ENCODE measurements at regions not wholly inside any gene's neighbourhood (a gene's known extent, or its start where the extent isn't known, plus 50 kb on each side); places are given as distances from the start of the nearest gene placed in this dataset.

GRCh38 chr6:17182961-17183360, 81.1 kb downstream of the STMND1 start:
- TF ChIP-seq CTCF (IDR thresholded peaks at IDR 0.05; ENCODE audit: low read depth, low read length), result no peak
- DNase-seq (ENCODE audit: low read depth in 2 of 2), result no peak
- H3K4me3 ChIP-seq (replicated peaks in 1 of 2; ENCODE audit: low read depth in 2 of 2, low read length in 2 of 2), result no peak overlapping the region

- H3K4me3 ChIP-seq (replicated peaks in 1 of 2; ENCODE audit: low read depth in 2 of 2, low read length in 2 of 2), result no peak overlapping the region
- no peak for DNase-seq (ENCODE audit: low read depth in 2 of 2)
- TF ChIP-seq CTCF (IDR thresholded peaks at IDR 0.05; ENCODE audit: low read depth, low read length), result no peak
Measured at GRCh38 chr6:17186925-17187324, 85.1 kb downstream of the STMND1 start.

- DNase-seq (ENCODE audit: low read depth in 2 of 2), result peak in 1 of 2 donors; percentile 41
- no peak overlapping the region for H3K4me3 ChIP-seq (replicated peaks in 1 of 2; ENCODE audit: low read depth in 2 of 2, low read length in 2 of 2)
- no peak for TF ChIP-seq CTCF (IDR thresholded peaks at IDR 0.05; ENCODE audit: low read depth, low read length)
Measured at GRCh38 chr6:17193106-17193775, 87.9 kb upstream of the RBM24 start.

- no peak for TF ChIP-seq CTCF (IDR thresholded peaks at IDR 0.05; ENCODE audit: low read depth, low read length)
- no peak for DNase-seq (ENCODE audit: low read depth in 2 of 2)
- no peak overlapping the region for H3K4me3 ChIP-seq (replicated peaks in 1 of 2; ENCODE audit: low read depth in 2 of 2, low read length in 2 of 2)
Measured at GRCh38 chr6:17197607-17198006, 83.6 kb upstream of the RBM24 start.

- peak; percentile 8 for TF ChIP-seq CTCF (IDR thresholded peaks at IDR 0.05; ENCODE audit: low read depth, low read length)
Measured at GRCh38 chr6:17200395-17200794, 80.8 kb upstream of the RBM24 start.

GRCh38 chr6:17202526-17202925, 78.6 kb upstream of the RBM24 start:
- TF ChIP-seq CTCF (IDR thresholded peaks at IDR 0.05; ENCODE audit: low read depth, low read length), result no peak
- no peak overlapping the region for H3K4me3 ChIP-seq (replicated peaks in 1 of 2; ENCODE audit: low read depth in 2 of 2, low read length in 2 of 2)

More at GRCh38 chr6:17200395-17200794, 80.8 kb upstream of the RBM24 start:
- DNase-seq (ENCODE audit: low read depth in 2 of 2), result no peak
- H3K4me3 ChIP-seq (replicated peaks in 1 of 2; ENCODE audit: low read depth in 2 of 2, low read length in 2 of 2), result no peak overlapping the region

GRCh38 chr6:17204533-17204932, 76.6 kb upstream of the RBM24 start:
- no peak for TF ChIP-seq CTCF (IDR thresholded peaks at IDR 0.05; ENCODE audit: low read depth, low read length)
- no peak overlapping the region for H3K4me3 ChIP-seq (replicated peaks in 1 of 2; ENCODE audit: low read depth in 2 of 2, low read length in 2 of 2)
- DNase-seq (ENCODE audit: low read depth in 2 of 2), result no peak

More at GRCh38 chr6:17202526-17202925, 78.6 kb upstream of the RBM24 start:
- DNase-seq (ENCODE audit: low read depth in 2 of 2), result no peak
